ENCODE measurements at regions not wholly inside any gene's neighbourhood (a gene's known extent, or its start where the extent isn't known, plus 50 kb on each side); places are given as distances from the start of the nearest gene placed in this dataset.

- DNase-seq: no peak
- Mint-ChIP-seq H3K36me3 (ENCODE audit: insufficient read depth, unreplicated experiment) (peaks cover 35% of the 10 kb centered on the region), H3K27me3 (ENCODE audit: unreplicated experiment) (no peaks in the 10 kb centered on the region), H3K27ac (ENCODE audit: unreplicated experiment) (peak overlapping the region; percentile 97), H3K9me3 (ENCODE audit: low read depth, unreplicated experiment) (peaks cover 5% of the 10 kb centered on the region), H3K4me1 (ENCODE audit: low read depth, unreplicated experiment) (peaks cover 88% of the 10 kb centered on the region), H3K4me3 (ENCODE audit: low read depth, unreplicated experiment) (no peak overlapping the region)
- intact Hi-C loops (cut with micrococcal nuclease; ENCODE audit: unreplicated experiment): no loop called here
- no TSS peak for BruUV-seq (replicated peaks)
- CTCF ChIA-PET: interaction anchor here (1.5 kb wide), 1 partner anchor 41 kb away, joined by 4 read pairs; no protein-coding TSS in a partner anchor
- no peak for TF ChIP-seq CTCF (IDR thresholded peaks at IDR 0.05; ENCODE audit: unreplicated experiment)
Measured at GRCh38 chr7:106420210-106420609, 135.4 kb upstream of the NAMPT start.

DNA sequence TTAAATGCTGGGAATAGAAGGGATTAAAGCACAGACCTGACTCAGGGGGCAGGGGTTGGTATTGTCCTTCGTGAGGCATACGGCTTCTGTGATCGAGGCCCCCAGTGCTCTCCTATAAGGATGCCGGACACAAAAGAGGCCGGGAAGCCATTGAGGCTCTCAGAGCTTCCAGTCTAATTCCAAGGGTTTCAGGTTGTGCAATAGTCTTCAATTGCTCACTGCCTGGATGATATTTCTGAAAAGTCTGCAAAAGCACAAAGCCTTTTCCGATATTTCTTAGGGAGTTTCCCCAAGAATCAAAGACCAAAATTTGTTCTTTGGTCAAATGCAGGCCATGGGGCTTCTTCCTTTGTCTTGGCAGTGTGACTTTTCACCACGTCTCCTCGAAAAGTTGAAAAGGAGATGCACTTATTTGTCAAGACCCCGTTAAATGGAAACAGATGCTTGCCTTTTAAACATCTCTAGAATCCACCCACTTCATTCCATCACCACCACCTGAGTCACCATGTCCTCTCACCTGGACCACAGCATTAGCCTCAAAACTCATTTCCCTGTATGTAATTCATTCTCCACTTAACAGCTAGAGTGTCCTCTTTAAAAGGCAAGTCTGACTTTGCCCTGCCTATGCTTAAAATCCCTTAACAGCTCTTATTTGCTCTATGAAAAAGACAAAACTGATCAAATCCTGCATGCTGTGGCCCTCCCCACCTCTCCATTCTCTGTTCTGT is 134.8 kb upstream of the NAMPT start:
- H3K4me1 Mint-ChIP-seq (ENCODE audit: low read depth, unreplicated experiment): peaks cover 88% of the 10 kb centered on the region
- H3K4me3 Mint-ChIP-seq (ENCODE audit: low read depth, unreplicated experiment): no peak overlapping the region
- DNase-seq: no peak
- H3K36me3 Mint-ChIP-seq (ENCODE audit: insufficient read depth, unreplicated experiment): peaks cover 29% of the 10 kb centered on the region
- no TSS peak for BruUV-seq (replicated peaks)
- no peaks in the 10 kb centered on the region for H3K27me3 Mint-ChIP-seq (ENCODE audit: unreplicated experiment)
- CTCF ChIA-PET: interaction anchor here (1.5 kb wide), 1 partner anchor 41 kb away, joined by 4 read pairs; no protein-coding TSS in a partner anchor
- intact Hi-C loops (cut with micrococcal nuclease; ENCODE audit: unreplicated experiment): loop anchor here (5.0 kb wide), 1 partner anchor 52 kb away; no protein-coding TSS in a partner anchor
- peak overlapping the region; percentile 97 for H3K27ac Mint-ChIP-seq (ENCODE audit: unreplicated experiment)
- peaks cover 5% of the 10 kb centered on the region for H3K9me3 Mint-ChIP-seq (ENCODE audit: low read depth, unreplicated experiment)
- TF ChIP-seq CTCF (IDR thresholded peaks at IDR 0.05; ENCODE audit: unreplicated experiment): no peak

DNA sequence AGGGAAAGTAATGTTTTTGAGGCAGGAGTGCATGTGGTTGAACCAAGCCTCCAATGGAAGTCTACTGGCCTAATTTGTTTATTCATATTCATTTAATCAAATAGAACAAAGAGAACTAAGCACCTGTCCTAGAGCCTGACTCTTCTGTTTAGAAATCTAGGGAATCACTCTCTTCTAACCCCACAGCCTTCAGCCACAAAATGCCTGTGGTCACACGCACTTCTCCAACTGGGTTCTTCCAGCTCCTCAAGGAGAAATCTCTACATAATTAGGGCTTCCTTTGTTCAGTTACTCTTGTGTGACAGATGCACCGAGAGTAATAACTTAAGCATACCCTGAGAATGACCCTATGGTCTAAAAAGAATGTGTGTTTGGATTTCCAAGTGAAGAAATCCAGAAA is 133.7 kb upstream of the NAMPT start:
- H3K4me1 Mint-ChIP-seq (ENCODE audit: low read depth, unreplicated experiment): peaks cover 77% of the 10 kb centered on the region
- peaks cover 20% of the 10 kb centered on the region for H3K36me3 Mint-ChIP-seq (ENCODE audit: insufficient read depth, unreplicated experiment)
- DNase-seq: peak; percentile 10
- intact Hi-C loops (cut with micrococcal nuclease; ENCODE audit: unreplicated experiment): loop anchor here (5.0 kb wide), 1 partner anchor 51 kb away; no protein-coding TSS in a partner anchor
- H3K27ac Mint-ChIP-seq (ENCODE audit: unreplicated experiment): peak overlapping the region; percentile 97
- H3K4me3 Mint-ChIP-seq (ENCODE audit: low read depth, unreplicated experiment): peak overlapping the region; percentile 29
- CTCF ChIA-PET: no interaction called here
- H3K27me3 Mint-ChIP-seq (ENCODE audit: unreplicated experiment): no peaks in the 10 kb centered on the region
- TF ChIP-seq CTCF (IDR thresholded peaks at IDR 0.05; ENCODE audit: unreplicated experiment): no peak
- TSS peak; percentile 96 for BruUV-seq (replicated peaks)
- peaks cover 5% of the 10 kb centered on the region for H3K9me3 Mint-ChIP-seq (ENCODE audit: low read depth, unreplicated experiment)

- Mint-ChIP-seq H3K9me3 (ENCODE audit: low read depth, unreplicated experiment) (peaks cover 5% of the 10 kb centered on the region), H3K36me3 (ENCODE audit: insufficient read depth, unreplicated experiment) (peaks cover 20% of the 10 kb centered on the region), H3K27me3 (ENCODE audit: unreplicated experiment) (no peaks in the 10 kb centered on the region), H3K4me3 (ENCODE audit: low read depth, unreplicated experiment) (peak overlapping the region; percentile 29), H3K4me1 (ENCODE audit: low read depth, unreplicated experiment) (peaks cover 77% of the 10 kb centered on the region), H3K27ac (ENCODE audit: unreplicated experiment) (peak overlapping the region; percentile 97)
- peak; percentile 46 for DNase-seq
- BruUV-seq (replicated peaks): no TSS peak
- intact Hi-C loops (cut with micrococcal nuclease; ENCODE audit: unreplicated experiment): loop anchor here (5.0 kb wide), 1 partner anchor 51 kb away; no protein-coding TSS in a partner anchor
- CTCF ChIA-PET: interaction anchor here (0.7 kb wide), 1 partner anchor 133 kb away, joined by 3 read pairs; the partner anchor contains the start of gene NAMPT
- no peak for TF ChIP-seq CTCF (IDR thresholded peaks at IDR 0.05; ENCODE audit: unreplicated experiment)
Measured at GRCh38 chr7:106418094-106418493, 133.3 kb upstream of the NAMPT start.

Data from Calu3 (cell line).